Astrocyte (in vitro differentiated cells and primary cell): ENCODE measurements at regions not wholly inside any gene's neighbourhood (a gene's known extent, or its start where the extent isn't known, plus 50 kb on each side); places are given as distances from the start of the nearest gene placed in this dataset.
"Not testable (repeated sequence)": the region's sequence is repeated elsewhere in the genome, so short reads cannot be mapped to it uniquely, and the experiment has no call there.

Source experiments
- DNase-seq: peaks from one replicate; pipeline ENCODE4 v3.0.0-alpha.2; 2010; ENCODE audit warnings: low read depth
- FAIRE-seq: peaks from 2 replicates; lab custom pipeline; 2011; peaks lifted over from hg19 to GRCh38; lab: Jason Lieb, UNC
- H2AFZ ChIP-seq: 2 replicates; pipeline ENCODE4 v1.6.0; 2012; ENCODE audit warnings: low read depth, low read length, inconsistent platforms
- H3K27ac ChIP-seq: 2 replicates; pipeline ENCODE4 v1.5.1; 2011; ENCODE audit warnings: low read depth, low read length, inconsistent platforms
- H3K27me3 ChIP-seq: 2 replicates; pipeline ENCODE4 v1.6.0; 2011; ENCODE audit warnings: low read length, inconsistent platforms; ENCODE audit not compliant: insufficient read depth
- H3K36me3 ChIP-seq: 2 replicates; pipeline ENCODE4 v1.5.1; 2011; ENCODE audit warnings: low read length, inconsistent platforms; ENCODE audit not compliant: insufficient read depth
- H3K4me1 ChIP-seq: 2 replicates; pipeline ENCODE4 v1.5.1; 2011; ENCODE audit warnings: low read length, inconsistent platforms; ENCODE audit not compliant: insufficient read depth
- H3K4me2 ChIP-seq: 2 replicates; pipeline ENCODE4 v1.6.0; 2012; ENCODE audit warnings: low read length, inconsistent platforms
- H3K4me3 ChIP-seq: 2 replicates; pipeline ENCODE4 v1.5.1; 2011; ENCODE audit warnings: low read depth, mild to moderate bottlenecking, low read length, inconsistent platforms; ENCODE audit not compliant: insufficient read depth
- H3K79me2 ChIP-seq: 2 replicates; pipeline ENCODE4 v1.6.0; 2012; ENCODE audit warnings: mild to moderate bottlenecking, low read length, inconsistent platforms; ENCODE audit not compliant: insufficient read depth
- H3K9ac ChIP-seq: 2 replicates; pipeline ENCODE4 v1.6.0; 2012; ENCODE audit warnings: mild to moderate bottlenecking, low read length, inconsistent platforms
- H3K9me3 ChIP-seq: 2 replicates; pipeline ENCODE4 v1.5.1; 2012; ENCODE audit warnings: low read depth, mild to moderate bottlenecking, low read length, inconsistent platforms; ENCODE audit not compliant: insufficient read depth
- H4K20me1 ChIP-seq: 2 replicates; pipeline ENCODE4 v1.6.0; 2012; ENCODE audit warnings: low read length, inconsistent platforms; ENCODE audit not compliant: insufficient read depth
- H3K27ac Mint-ChIP-seq: one replicate; pipeline ENCODE4 v1.8.0; 2021; ENCODE audit warnings: mild to moderate bottlenecking, mixed read lengths; ENCODE audit not compliant: unreplicated experiment
- H3K27me3 Mint-ChIP-seq: one replicate; pipeline ENCODE4 v1.8.0; 2021; ENCODE audit warnings: low read depth, mixed read lengths; ENCODE audit not compliant: unreplicated experiment
- H3K36me3 Mint-ChIP-seq: one replicate; pipeline ENCODE4 v1.8.0; 2021; ENCODE audit warnings: low read depth, mixed read lengths; ENCODE audit not compliant: unreplicated experiment
- H3K4me1 Mint-ChIP-seq: one replicate; pipeline ENCODE4 v1.8.0; 2021; ENCODE audit warnings: low read depth, mixed read lengths; ENCODE audit not compliant: unreplicated experiment
- H3K4me3 Mint-ChIP-seq: one replicate; pipeline ENCODE4 v1.8.0; 2021; ENCODE audit warnings: mild to moderate bottlenecking, moderate library complexity, mixed read lengths; ENCODE audit not compliant: unreplicated experiment
- H3K9me3 Mint-ChIP-seq: one replicate; pipeline ENCODE4 v1.8.0; 2021; ENCODE audit warnings: mild to moderate bottlenecking, mixed read lengths; ENCODE audit not compliant: unreplicated experiment
- EZH2 ChIP-seq: IDR thresholded peaks from 2 replicates; pipeline ENCODE4 v1.6.1; 2012; ENCODE audit warnings: mild to moderate bottlenecking, low read length, inconsistent platforms; ENCODE audit not compliant: insufficient read depth
- TF ChIP-seq, protein P1 (sequence below): IDR thresholded peaks from 2 replicates; pipeline ENCODE4 v1.5.1; 2011; ENCODE audit warnings: low read depth, mild to moderate bottlenecking, inconsistent platforms, low read length, moderate library complexity; ENCODE audit not compliant: insufficient read depth

DNA sequence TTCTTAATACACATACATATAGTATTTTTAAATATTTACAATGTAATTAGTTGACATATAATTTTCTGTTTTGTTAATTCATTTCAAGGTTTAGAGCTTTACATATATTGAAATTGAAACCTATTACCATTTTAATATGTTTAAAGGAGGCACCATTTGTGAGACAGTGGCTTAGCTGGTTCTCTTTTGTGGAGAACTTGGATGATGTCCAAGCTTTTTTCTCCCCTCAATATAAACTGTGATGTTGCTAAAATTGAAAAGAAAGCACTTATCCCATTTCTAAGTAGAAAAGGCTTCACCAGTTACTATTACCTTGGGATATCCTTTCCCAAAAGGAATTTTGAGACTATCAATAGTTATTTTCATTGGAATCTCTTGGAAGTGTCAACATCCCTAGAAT, 707.2 kb downstream of the NTRK3 start:
- H3K79me2 ChIP-seq: no peaks in the 10 kb centered on the region
- H3K36me3 ChIP-seq: no peaks in the 10 kb centered on the region
- no peak overlapping the region for H3K4me3 Mint-ChIP-seq
- H3K27me3 ChIP-seq: no peaks in the 10 kb centered on the region
- H3K4me1 ChIP-seq: no peaks in the 10 kb centered on the region
- no peaks in the 10 kb centered on the region for H3K9me3 Mint-ChIP-seq
- no peaks in the 10 kb centered on the region for H3K9me3 ChIP-seq
- H3K36me3 Mint-ChIP-seq: no peaks in the 10 kb centered on the region
- no peaks in the 10 kb centered on the region for H3K27me3 Mint-ChIP-seq
- no peak overlapping the region for H3K27ac Mint-ChIP-seq
- H3K27ac ChIP-seq: no peak overlapping the region
- H3K4me2 ChIP-seq: no peak overlapping the region
- no peaks in the 10 kb centered on the region for H4K20me1 ChIP-seq
- H3K9ac ChIP-seq: no peak overlapping the region
- H2AFZ ChIP-seq: no peak overlapping the region
- TF ChIP-seq, protein P1, sequence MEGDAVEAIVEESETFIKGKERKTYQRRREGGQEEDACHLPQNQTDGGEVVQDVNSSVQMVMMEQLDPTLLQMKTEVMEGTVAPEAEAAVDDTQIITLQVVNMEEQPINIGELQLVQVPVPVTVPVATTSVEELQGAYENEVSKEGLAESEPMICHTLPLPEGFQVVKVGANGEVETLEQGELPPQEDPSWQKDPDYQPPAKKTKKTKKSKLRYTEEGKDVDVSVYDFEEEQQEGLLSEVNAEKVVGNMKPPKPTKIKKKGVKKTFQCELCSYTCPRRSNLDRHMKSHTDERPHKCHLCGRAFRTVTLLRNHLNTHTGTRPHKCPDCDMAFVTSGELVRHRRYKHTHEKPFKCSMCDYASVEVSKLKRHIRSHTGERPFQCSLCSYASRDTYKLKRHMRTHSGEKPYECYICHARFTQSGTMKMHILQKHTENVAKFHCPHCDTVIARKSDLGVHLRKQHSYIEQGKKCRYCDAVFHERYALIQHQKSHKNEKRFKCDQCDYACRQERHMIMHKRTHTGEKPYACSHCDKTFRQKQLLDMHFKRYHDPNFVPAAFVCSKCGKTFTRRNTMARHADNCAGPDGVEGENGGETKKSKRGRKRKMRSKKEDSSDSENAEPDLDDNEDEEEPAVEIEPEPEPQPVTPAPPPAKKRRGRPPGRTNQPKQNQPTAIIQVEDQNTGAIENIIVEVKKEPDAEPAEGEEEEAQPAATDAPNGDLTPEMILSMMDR: no peak
- no peak for TF ChIP-seq EZH2
- H3K4me3 ChIP-seq: no peak overlapping the region
- no peak for FAIRE-seq
- DNase-seq: no peak
- H3K4me1 Mint-ChIP-seq: peaks cover 8% of the 10 kb centered on the region

DNA sequence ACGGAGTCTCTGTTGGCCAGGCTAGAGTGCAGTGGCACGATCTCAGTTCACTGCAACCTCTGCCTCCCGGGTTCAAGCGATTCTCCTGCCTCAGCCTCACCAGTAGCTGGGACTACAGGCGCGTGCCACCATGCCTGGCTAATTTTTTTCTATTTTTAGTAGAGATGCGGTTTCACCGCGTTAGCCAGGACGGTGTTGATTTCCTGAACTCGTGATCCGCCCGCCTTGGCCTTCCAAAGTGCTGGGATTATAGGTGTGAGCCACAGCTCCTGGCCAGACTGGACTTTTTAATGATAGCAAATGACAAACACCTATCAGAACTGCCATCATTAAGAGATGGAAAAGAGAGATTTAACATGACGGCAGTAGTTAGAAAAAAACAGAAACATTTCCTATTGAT, 707.9 kb downstream of the NTRK3 start:
- H3K9me3 Mint-ChIP-seq, H3K4me3 ChIP-seq, DNase-seq, H4K20me1 ChIP-seq, FAIRE-seq, H3K27me3 Mint-ChIP-seq, H3K36me3 Mint-ChIP-seq, H3K4me2 ChIP-seq, H3K36me3 ChIP-seq, H3K4me1 ChIP-seq, H3K9ac ChIP-seq, H3K9me3 ChIP-seq, H3K4me1 Mint-ChIP-seq, H3K27me3 ChIP-seq, H3K27ac Mint-ChIP-seq, H3K79me2 ChIP-seq, H3K27ac ChIP-seq, H2AFZ ChIP-seq, H3K4me3 Mint-ChIP-seq: not testable (repeated sequence)

DNA sequence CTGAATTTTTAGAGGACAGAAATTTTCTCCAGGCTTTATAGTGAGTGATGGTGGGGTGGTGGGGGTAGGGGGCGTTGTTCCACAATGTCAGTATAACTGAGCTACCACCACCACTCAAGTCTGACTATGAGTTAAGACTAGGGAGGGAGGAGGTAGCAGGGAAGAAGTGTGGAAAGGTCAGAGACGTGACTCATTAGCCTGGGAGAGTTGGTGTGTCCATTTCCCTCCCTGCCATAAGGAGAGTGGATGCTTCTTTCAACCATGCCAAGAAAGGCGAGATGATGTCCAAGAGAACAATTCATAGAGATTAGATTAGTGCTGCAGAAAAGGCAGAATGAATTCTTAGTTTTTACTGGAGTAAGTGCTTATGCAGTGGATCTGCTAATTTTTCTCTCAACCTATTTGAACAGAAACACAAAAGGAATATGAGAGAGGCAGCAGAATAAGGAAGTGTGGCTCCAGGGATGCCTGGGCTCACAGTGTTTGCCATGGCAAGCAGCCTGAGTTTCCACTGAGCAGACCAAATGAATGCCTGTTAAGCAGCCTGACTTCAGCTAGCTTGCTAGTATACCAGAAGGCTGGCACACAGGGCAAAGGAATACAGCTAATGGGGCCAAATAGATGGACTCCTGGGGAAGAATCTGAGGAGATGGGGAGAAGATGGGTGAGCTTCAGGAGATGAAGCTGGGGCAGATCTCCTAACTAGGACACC, 708.9 kb downstream of the NTRK3 start:
- Mint-ChIP-seq H3K4me3 (no peak overlapping the region), H3K4me1 (peaks cover 8% of the 10 kb centered on the region), H3K27ac (no peak overlapping the region), H3K27me3 (no peaks in the 10 kb centered on the region), H3K36me3 (no peaks in the 10 kb centered on the region), H3K9me3 (no peaks in the 10 kb centered on the region)
- H3K9me3 ChIP-seq: no peaks in the 10 kb centered on the region
- DNase-seq: peak; percentile 80
- no peak overlapping the region for H3K4me2 ChIP-seq
- TF ChIP-seq EZH2: no peak
- TF ChIP-seq, protein P1: no peak
- H4K20me1 ChIP-seq: no peaks in the 10 kb centered on the region
- H3K4me1 ChIP-seq: no peaks in the 10 kb centered on the region
- no peak overlapping the region for H3K9ac ChIP-seq
- FAIRE-seq: no peak
- H3K79me2 ChIP-seq: no peaks in the 10 kb centered on the region
- no peaks in the 10 kb centered on the region for H3K27me3 ChIP-seq
- no peak overlapping the region for H2AFZ ChIP-seq
- no peak overlapping the region for H3K4me3 ChIP-seq
- no peaks in the 10 kb centered on the region for H3K36me3 ChIP-seq
- no peak overlapping the region for H3K27ac ChIP-seq
